ENCODE measurements at regions not wholly inside any gene's neighbourhood (a gene's known extent, or its start where the extent isn't known, plus 50 kb on each side); places are given as distances from the start of the nearest gene placed in this dataset.

DNA sequence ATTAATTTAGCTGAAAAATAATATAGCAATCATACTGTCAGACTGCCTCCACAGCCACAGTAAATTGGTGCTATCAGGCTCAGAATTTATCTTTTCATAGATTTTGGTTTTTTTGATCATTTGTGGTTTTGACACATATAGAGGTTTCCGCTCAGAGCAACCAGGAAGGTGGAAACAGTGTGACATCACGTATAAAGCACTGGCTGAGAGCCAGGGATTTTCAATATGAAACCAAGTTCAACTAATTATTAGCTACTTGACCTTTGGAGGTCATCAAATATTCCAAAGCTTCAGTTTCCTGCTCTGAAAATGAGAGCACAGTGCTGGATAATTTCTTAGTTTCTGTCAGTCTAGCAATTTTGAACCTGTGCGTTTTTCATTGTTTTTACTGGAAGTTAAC, 433.8 kb upstream of the SUCLG2 start:
- TF ChIP-seq, protein P1, sequence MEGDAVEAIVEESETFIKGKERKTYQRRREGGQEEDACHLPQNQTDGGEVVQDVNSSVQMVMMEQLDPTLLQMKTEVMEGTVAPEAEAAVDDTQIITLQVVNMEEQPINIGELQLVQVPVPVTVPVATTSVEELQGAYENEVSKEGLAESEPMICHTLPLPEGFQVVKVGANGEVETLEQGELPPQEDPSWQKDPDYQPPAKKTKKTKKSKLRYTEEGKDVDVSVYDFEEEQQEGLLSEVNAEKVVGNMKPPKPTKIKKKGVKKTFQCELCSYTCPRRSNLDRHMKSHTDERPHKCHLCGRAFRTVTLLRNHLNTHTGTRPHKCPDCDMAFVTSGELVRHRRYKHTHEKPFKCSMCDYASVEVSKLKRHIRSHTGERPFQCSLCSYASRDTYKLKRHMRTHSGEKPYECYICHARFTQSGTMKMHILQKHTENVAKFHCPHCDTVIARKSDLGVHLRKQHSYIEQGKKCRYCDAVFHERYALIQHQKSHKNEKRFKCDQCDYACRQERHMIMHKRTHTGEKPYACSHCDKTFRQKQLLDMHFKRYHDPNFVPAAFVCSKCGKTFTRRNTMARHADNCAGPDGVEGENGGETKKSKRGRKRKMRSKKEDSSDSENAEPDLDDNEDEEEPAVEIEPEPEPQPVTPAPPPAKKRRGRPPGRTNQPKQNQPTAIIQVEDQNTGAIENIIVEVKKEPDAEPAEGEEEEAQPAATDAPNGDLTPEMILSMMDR (IDR thresholded peaks at IDR 0.05; ENCODE audit: control insufficient read depth, insufficient read depth, low read depth, low read length, missing control alignments): no peak
- DNase-seq (ENCODE audit: low read depth): no peak

DNA sequence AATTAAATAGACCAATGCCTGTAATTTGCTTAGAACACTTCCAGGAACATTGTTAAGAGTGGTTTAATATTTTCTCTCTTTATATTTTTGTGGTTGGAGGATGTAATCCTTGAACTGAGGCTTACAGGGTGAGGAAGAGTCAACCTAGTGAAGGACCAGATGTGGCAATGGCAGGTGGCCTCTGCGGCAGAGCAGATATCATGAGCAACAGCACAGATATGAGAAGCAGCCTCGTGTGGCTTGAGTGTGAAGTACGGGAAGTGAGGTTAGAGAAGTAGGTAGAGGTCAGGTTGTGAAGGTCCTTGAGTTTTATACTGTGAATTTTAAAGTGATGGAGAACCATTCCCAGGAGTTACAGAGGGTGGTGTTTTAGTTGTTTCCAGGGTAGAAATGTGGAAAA, 417.6 kb upstream of the SUCLG2 start:
- DNase-seq (ENCODE audit: low read depth): no peak
- no peak overlapping the region for H3K4me3 ChIP-seq (ENCODE audit: control insufficient read depth, low read depth, low read length)
- TF ChIP-seq, protein P1 (IDR thresholded peaks at IDR 0.05; ENCODE audit: control insufficient read depth, insufficient read depth, low read depth, low read length, missing control alignments): no peak

More for the DNA sequence above, 433.8 kb upstream of the SUCLG2 start:
- no peak overlapping the region for H3K4me3 ChIP-seq (ENCODE audit: control insufficient read depth, low read depth, low read length)

- TF ChIP-seq, protein P1 (IDR thresholded peaks at IDR 0.05; ENCODE audit: control insufficient read depth, insufficient read depth, low read depth, low read length, missing control alignments): no peak
- no peak overlapping the region for H3K4me3 ChIP-seq (ENCODE audit: control insufficient read depth, low read depth, low read length)
- no peak for DNase-seq (ENCODE audit: low read depth)
Observed at GRCh38 chr3:68070186-68070585, 415.8 kb upstream of the SUCLG2 start.

- DNase-seq (ENCODE audit: low read depth): no peak
- H3K4me3 ChIP-seq (ENCODE audit: control insufficient read depth, low read depth, low read length): no peak overlapping the region
- TF ChIP-seq, protein P1 (IDR thresholded peaks at IDR 0.05; ENCODE audit: control insufficient read depth, insufficient read depth, low read depth, low read length, missing control alignments): no peak
Observed at GRCh38 chr3:68067314-68067713, 412.9 kb upstream of the SUCLG2 start.

DNA sequence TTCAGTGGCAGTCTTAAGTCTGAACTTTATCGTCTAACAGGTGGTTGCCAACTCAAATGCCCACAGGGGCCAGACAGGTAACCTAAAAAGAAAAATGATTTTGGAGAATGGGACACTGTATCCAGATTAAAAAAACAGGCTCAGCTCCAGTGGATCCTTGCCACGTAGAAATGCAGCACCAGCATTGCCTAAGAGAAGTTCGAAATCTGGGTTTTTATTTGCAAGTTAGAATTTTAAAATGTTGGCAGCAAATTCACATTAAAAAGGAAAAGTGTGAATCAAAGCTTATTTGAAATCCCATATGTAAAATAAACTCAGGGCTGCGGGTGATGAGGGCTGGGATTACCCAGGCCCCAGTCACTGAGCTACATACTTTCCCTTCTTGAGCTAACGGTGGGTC, 408.5 kb upstream of the SUCLG2 start:
- no peak for DNase-seq (ENCODE audit: low read depth)
- TF ChIP-seq, protein P1 (IDR thresholded peaks at IDR 0.05; ENCODE audit: control insufficient read depth, insufficient read depth, low read depth, low read length, missing control alignments): no peak
- H3K4me3 ChIP-seq (ENCODE audit: control insufficient read depth, low read depth, low read length): no peak overlapping the region

DNA sequence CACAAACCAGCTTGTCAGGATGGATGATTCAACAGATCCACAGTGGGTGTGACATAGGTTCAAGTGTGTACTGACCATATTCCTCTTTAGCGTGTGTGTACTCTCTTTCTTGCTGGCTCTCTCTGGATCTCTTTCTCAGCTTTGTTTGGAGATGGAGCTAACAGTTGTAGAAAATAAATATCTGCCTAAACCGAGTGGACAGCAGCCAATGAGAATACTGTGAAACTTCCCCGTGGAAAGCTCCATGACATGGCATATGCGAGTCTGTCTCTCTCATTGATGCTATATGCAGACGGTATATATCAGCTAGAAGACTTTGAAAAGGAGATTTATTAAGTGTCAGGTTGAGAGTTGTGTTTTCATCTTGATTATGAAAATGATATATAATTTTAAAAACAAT, 406.5 kb upstream of the SUCLG2 start:
- H3K4me3 ChIP-seq (ENCODE audit: control insufficient read depth, low read depth, low read length): no peak overlapping the region
- TF ChIP-seq, protein P1 (IDR thresholded peaks at IDR 0.05; ENCODE audit: control insufficient read depth, insufficient read depth, low read depth, low read length, missing control alignments): no peak
- no peak for DNase-seq (ENCODE audit: low read depth)

- TF ChIP-seq, protein P1 (IDR thresholded peaks at IDR 0.05; ENCODE audit: control insufficient read depth, insufficient read depth, low read depth, low read length, missing control alignments): no peak
- H3K4me3 ChIP-seq (ENCODE audit: control insufficient read depth, low read depth, low read length): no peak overlapping the region
- no peak for DNase-seq (ENCODE audit: low read depth)
Observed at GRCh38 chr3:68060191-68060590, 405.8 kb upstream of the SUCLG2 start.

Measured in AG09309 (cell line).